Left forelimb (tissue), 1 donor: ENCODE measurements at regions not wholly inside any gene's neighbourhood (a gene's known extent, or its start where the extent isn't known, plus 50 kb on each side); places are given as distances from the start of the nearest gene placed in this dataset.

ENCODE experiments used
- DNase-seq: peaks from one replicate; pipeline ENCODE4 v3.0.0-alpha.2; 2018; ENCODE audit warnings: low spot score

GRCh38 chr11:91810871-91811270 lies 413.7 kb upstream of the FAT3 start:
- no peak for DNase-seq

GRCh38 chr11:91805293-91805692 lies 419.3 kb upstream of the FAT3 start:
- no peak for DNase-seq

- no peak for DNase-seq
Measured at GRCh38 chr11:91804042-91804441, 420.6 kb upstream of the FAT3 start.

GRCh38 chr11:91802475-91802874 lies 422.1 kb upstream of the FAT3 start:
- no peak for DNase-seq

- no peak for DNase-seq
Measured at GRCh38 chr11:91800208-91800914, 424.3 kb upstream of the FAT3 start.

DNA sequence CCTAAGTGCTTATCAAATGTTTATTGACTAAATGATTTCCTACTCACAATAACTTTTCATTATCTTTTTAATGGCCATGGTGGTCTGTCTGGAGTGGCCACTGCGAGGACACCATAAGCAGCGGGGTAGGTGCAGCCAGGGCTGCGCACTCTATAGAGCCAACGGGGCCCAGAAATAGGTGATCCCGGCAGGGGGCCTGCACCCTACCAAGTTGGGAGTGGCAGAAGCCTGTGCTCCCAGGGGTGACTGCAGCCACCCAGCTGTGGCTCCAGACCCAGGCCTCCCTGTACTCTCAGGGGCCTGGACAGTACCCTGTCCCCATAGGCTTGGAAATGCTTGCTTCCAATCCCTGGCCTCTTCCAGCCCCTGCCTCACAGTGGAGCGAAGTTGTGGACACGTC lies 426.4 kb upstream of the FAT3 start:
- no peak for DNase-seq

DNA sequence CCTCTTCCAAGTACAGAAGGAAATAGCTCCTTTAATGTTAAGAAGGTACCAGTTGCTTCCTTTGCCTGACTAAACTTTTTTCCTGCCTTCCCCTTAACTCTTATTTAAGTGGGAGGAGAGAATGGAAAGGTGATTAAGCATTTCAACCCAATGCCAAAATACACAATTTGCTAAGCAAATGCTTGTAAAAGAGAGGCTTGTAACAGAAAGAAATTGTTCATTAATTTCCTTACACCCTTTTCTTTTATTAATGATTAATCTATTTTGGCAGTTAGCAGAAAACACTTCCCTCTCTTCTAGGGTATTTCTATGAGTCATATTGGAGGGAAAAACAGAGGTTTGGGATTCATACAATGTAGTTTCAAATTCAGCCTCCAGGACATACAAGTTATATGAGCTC lies 427.6 kb upstream of the FAT3 start:
- no peak for DNase-seq

DNA sequence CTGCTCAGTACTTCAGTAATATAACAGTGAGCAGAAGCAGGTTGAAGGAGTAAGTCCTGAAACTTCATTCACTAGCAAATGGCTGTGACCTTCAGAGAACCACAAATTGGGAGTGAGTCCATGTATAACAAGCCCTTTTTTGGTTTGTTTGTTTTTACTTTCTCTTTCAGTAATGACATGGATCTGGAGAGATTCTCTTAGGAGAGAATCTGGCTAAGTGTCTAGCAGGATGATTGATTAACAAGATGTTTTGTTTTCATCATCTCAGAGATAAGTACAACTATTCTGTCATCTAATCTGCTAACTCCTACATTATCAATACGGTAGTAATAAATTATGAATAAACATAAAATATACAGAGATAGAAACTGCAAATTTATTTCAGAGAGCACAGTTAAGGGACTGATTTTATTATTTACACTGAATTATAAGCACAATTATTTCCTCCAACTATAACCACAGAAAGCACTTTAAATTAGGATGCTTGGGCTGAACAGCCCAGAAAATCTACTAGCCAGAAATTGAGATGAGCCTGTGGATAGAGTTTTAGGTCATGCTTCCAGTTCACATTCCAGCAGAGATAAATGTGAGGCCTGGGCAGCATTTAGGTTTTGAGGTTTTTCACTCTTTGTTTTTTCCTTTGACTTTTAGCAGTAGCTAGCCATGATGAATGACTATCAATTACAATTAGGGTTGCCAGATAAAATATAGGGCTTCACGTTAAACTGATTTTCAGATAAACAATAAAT lies 429.3 kb upstream of the FAT3 start:
- no peak for DNase-seq

DNA sequence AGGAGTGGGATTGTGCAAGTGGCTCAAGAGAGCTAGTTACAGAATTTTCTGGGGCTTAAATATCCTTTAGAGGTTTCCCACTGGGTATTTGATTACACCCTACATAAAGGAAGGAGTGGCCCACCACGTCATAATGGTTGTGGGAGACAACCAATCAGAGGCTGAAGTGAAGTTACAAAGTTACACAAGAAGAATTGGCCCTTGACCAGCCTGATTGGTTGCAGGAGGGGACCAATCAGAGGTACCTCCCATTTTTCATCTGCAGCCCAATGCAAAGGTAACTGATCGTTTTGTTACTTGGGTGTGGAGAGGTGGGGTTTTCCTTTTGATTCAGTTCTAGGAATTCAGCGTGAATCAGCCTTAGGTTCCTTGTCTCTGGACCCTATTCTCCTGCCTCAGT lies 430.5 kb upstream of the FAT3 start:
- DNase-seq = no peak

GRCh38 chr11:91792779-91793262 lies 431.8 kb upstream of the FAT3 start:
- no peak for DNase-seq

DNA sequence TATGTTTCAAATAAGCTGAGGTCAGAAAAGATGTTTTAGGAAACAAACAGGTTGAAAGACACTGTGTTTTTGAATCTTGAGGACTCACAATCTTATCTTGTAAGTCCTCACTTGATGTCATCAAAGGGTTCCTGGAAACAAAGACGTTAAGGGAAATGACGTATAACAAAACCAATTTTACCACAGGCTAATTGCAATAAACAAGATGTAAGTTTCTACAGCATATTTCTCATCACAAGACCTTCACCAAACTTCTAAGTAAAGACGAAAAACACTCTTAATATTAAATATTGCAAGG lies 433.5 kb upstream of the FAT3 start:
- no peak for DNase-seq

DNA sequence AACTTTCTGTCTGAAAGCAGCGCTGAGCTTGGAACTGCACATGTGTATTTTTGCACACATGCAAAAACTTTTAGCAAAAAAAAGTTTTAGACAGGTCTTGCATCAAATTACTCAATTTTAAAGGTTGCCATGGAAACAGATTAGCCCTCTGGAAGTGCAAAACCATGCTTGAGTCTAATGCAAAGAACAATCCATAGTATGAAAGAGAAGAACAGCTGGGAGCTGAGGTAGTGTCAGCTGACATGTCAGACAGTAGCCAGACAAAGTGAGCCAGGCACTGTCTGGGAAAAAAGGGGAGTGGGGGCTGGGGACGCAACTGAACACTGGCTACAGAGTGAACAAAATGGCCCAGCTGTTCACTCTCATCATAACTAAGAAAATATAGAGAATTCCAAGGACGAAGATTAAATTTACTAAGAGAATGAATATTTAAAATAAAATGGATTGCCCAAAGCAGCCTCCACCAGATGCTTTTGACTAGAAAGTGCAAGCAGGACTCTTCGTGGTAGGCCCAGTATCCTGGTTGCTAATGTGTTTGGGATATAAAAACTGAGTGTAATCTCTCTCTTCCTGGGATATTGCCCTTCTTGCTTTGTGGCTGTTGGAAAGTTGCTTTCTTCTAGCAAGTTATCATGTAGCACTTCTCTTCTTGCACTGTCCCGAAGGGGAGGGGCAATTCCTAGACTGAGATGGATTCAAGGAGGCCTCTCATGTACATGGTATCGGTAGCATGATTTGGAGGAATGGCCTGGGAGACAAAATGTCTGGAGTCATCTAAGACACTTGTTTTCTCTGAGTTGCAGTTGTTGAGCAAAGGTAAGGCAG lies 434.1 kb upstream of the FAT3 start:
- DNase-seq = peak; percentile 74

- DNase-seq = no peak
Measured at GRCh38 chr11:91788764-91789163, 435.9 kb upstream of the FAT3 start.

DNA sequence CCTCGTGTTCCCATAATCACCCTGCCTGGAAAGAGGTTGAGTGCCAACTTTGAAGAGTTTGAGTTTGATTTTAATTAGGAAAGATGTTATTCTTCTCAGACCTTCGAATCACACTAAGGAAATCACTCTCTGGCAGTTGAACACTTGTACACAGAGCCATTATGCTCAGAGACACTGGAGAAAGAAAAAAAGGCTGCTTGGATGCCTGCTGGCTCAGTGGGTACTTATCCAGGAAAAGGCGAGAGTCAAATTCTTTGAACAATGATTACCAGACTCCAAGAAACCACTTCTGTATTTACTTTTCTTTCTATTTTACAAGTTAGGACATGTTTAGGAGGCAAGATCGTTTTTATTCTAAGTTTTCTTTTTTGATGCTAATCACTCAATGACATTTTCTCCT lies 438.5 kb upstream of the FAT3 start:
- no peak for DNase-seq

DNA sequence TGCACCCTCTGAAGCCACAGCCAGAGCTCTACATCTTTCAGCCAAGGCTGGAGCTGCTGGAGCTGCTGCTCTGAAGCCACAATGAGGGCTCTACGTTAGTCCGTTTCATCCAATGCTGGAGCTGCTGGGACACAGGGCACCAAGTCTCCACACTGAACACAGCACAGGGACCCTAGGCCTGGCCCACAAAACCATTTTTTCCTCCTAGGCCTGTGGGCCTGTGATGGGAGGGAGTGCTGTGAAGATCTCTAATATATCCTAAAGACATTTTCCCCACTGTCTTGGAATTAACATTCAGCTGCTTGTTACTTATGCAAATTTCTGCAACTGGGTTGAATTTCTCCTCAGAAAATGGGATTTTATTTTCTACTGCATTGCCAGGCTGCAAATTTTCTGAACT lies 441.4 kb upstream of the FAT3 start:
- no peak for DNase-seq

GRCh38 chr11:91778758-91779157 lies 445.9 kb upstream of the FAT3 start:
- DNase-seq = no peak

- no peak for DNase-seq
Measured at GRCh38 chr11:91776655-91777054, 448.0 kb upstream of the FAT3 start.

- no peak for DNase-seq
Measured at GRCh38 chr11:91773090-91773489, 451.5 kb upstream of the FAT3 start.

DNA sequence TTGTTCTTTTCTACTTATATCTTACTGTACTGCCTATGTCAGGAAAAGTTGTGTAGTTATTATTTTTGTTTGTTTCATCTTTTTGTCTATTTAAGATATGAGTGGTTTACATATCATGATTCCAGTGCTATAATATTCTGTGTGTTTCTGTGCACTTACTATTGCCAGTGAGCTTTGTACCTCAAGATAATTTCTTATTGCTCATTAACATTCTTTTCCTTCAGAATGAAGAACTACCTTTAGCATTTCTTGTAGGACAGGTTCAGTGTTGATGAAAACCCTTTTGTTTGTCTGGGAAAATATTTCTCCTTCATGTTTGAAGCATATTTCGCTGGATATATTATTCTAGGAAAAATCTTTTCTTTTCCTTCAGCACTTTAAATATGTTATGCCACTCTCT lies 452.7 kb upstream of the FAT3 start:
- DNase-seq = no peak

- DNase-seq = no peak
Measured at GRCh38 chr11:91768783-91769182, 455.8 kb upstream of the FAT3 start.

- DNase-seq = no peak
Measured at GRCh38 chr11:91763331-91763730, 461.3 kb upstream of the FAT3 start.

DNA sequence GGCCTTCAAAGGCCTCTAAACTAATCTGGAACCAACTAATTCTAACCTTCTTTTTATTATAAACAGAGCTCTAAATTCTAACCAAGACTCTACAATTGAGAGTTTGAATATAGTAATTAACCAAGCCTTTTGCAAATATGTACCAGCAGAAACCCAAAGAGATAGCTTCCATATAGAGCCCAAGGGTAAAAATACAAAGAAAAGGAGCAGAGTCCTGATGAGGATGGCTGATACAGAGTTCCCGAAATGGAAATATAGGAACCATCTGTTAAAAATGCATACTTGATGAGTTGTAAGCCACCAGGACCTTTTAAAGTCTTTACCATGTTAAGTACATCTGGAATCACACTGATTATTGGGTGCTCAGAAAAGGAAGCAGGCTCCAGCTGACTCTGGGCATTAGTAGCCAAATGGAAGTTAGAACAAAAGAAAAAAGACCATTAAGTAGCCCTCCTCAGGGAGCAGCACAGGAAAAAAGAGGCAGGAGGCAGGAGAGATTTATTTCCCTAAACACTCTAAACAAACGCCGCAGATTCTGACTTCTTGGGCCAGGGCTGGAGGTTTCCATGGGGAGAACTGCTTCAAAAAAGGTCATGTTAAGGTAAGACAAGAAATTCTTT lies 463.1 kb upstream of the FAT3 start:
- no peak for DNase-seq
